BE2C (cell line): ENCODE measurements at regions not wholly inside any gene's neighbourhood (a gene's known extent, or its start where the extent isn't known, plus 50 kb on each side); places are given as distances from the start of the nearest gene placed in this dataset.
"Not testable (repeated sequence)": the region's sequence is repeated elsewhere in the genome, so short reads cannot be mapped to it uniquely, and the experiment has no call there.

Source experiments
- DNase-seq: peaks from one replicate; pipeline ENCODE4 v3.0.0-alpha.2; 2020
- H3K27me3 ChIP-seq: fragments of 250-450 bp; sonication (Bioruptor Pico); 2 replicates; pipeline ENCODE4 v1.5.1; 2020; ENCODE audit warnings: mild to moderate bottlenecking
- H3K36me3 ChIP-seq: fragments of 250-450 bp; sonication (Bioruptor Pico); 2 replicates; pipeline ENCODE4 v1.5.1; 2020; ENCODE audit warnings: mild to moderate bottlenecking
- H3K4me1 ChIP-seq: fragments of 250-450 bp; sonication (Bioruptor Pico); 2 replicates; pipeline ENCODE4 v1.5.1; 2020
- H3K4me3 ChIP-seq: 2 replicates; pipeline ENCODE4 v1.5.1; 2011; ENCODE audit warnings: low read depth, low read length
- H3K9me3 ChIP-seq: fragments of 250-450 bp; sonication (Bioruptor Pico); 2 replicates; pipeline ENCODE4 v1.5.1; 2020
- CTCF ChIP-seq: IDR thresholded peaks from 2 replicates; pipeline ENCODE4 v1.5.1; 2012; ENCODE audit warnings: mild to moderate bottlenecking, low read depth, low read length

GRCh38 chr2:209008636-209009287 lies 415.1 kb upstream of the MAP2 start:
- H3K4me1 ChIP-seq, result no peaks in the 10 kb centered on the region
- no peak overlapping the region for H3K4me3 ChIP-seq
- H3K36me3 ChIP-seq, result no peaks in the 10 kb centered on the region
- no peaks in the 10 kb centered on the region for H3K9me3 ChIP-seq
- H3K27me3 ChIP-seq, result no peaks in the 10 kb centered on the region
- no peak for TF ChIP-seq CTCF
- no peak for DNase-seq

- H3K4me1 ChIP-seq, DNase-seq, H3K4me3 ChIP-seq, H3K27me3 ChIP-seq, H3K36me3 ChIP-seq, H3K9me3 ChIP-seq: not testable (repeated sequence)
Measured at GRCh38 chr2:209018633-209019032, 405.2 kb upstream of the MAP2 start.

GRCh38 chr2:209029249-209029648 lies 394.6 kb upstream of the MAP2 start:
- Histone ChIP-seq H3K27me3 (no peaks in the 10 kb centered on the region), H3K4me1 (no peaks in the 10 kb centered on the region), H3K4me3 (no peak overlapping the region), H3K36me3 (no peaks in the 10 kb centered on the region), H3K9me3 (no peaks in the 10 kb centered on the region; the same call in 1 of the 2 replicates)
- no peak for DNase-seq
- no peak for TF ChIP-seq CTCF

GRCh38 chr2:209044307-209044706 lies 379.5 kb upstream of the MAP2 start:
- Histone ChIP-seq H3K36me3 (no peaks in the 10 kb centered on the region), H3K27me3 (no peaks in the 10 kb centered on the region), H3K4me3 (no peak overlapping the region), H3K9me3 (no peaks in the 10 kb centered on the region), H3K4me1 (no peaks in the 10 kb centered on the region)
- no peak for TF ChIP-seq CTCF
- no peak for DNase-seq

- Histone ChIP-seq H3K9me3 (no peaks in the 10 kb centered on the region), H3K4me3 (no peak overlapping the region), H3K27me3 (no peaks in the 10 kb centered on the region), H3K36me3 (no peaks in the 10 kb centered on the region), H3K4me1 (no peaks in the 10 kb centered on the region)
- no peak for TF ChIP-seq CTCF
- DNase-seq, result no peak
Measured at GRCh38 chr2:209046163-209046562, 377.7 kb upstream of the MAP2 start.

GRCh38 chr2:209049608-209050007 lies 374.2 kb upstream of the MAP2 start:
- no peaks in the 10 kb centered on the region for H3K9me3 ChIP-seq
- no peak for DNase-seq
- H3K4me3 ChIP-seq, result no peak overlapping the region

More at GRCh38 chr2:209049608-209050007, 374.2 kb upstream of the MAP2 start:
- Histone ChIP-seq H3K27me3 (no peaks in the 10 kb centered on the region), H3K36me3 (no peaks in the 10 kb centered on the region), H3K4me1 (no peaks in the 10 kb centered on the region)
- TF ChIP-seq CTCF, result no peak
